H1 (cell line): ENCODE measurements at regions not wholly inside any gene's neighbourhood (a gene's known extent, or its start where the extent isn't known, plus 50 kb on each side); places are given as distances from the start of the nearest gene placed in this dataset.

ENCODE experiments used
- CTCF ChIA-PET: fragments of 300-600 bp; sonication (Branson Sonifier 250); formaldehyde crosslinking; loops from one replicate; lab custom pipeline; 2021; ENCODE audit not compliant: partially characterized antibody; lab: Charles Lee
- POLR2A ChIA-PET: fragments of 300-600 bp; sonication (Branson Sonifier 250); formaldehyde crosslinking; loops from one replicate; lab custom pipeline; 2021; ENCODE audit warnings: inconsistent platforms; ENCODE audit not compliant: partially characterized antibody; lab: Charles Lee
- DNase-seq, 2 experiments: peaks; one replicate each; pipeline versions ENCODE4 v3.0.0 to v3.0.0-alpha.2; 2010 to 2022; ENCODE audit warnings: low spot score in 2 of 2, low read depth in 1 of 2, mixed read lengths in 1 of 2
- FAIRE-seq: peaks from 2 replicates; lab custom pipeline; 2011; peaks lifted over from hg19 to GRCh38; lab: Jason Lieb, UNC
- H2AFZ ChIP-seq: 2 replicates; pipeline ENCODE4 v1.8.1; 2012; ENCODE audit warnings: low read length, inconsistent platforms
- H2AK5ac ChIP-seq: 2 replicates; pipeline ENCODE4 v1.6.1; 2013; ENCODE audit warnings: low read depth, low read length
- H2BK120ac ChIP-seq: replicated peaks from 2 replicates; pipeline ENCODE3; 2013; ENCODE audit warnings: low read depth, low read length, inconsistent platforms
- H2BK12ac ChIP-seq: 2 replicates; pipeline ENCODE4 v1.6.1; 2013; ENCODE audit warnings: low read depth, low read length
- H2BK15ac ChIP-seq: 2 replicates; pipeline ENCODE4 v1.6.1; 2013; ENCODE audit warnings: low read length
- H2BK20ac ChIP-seq: 2 replicates; pipeline ENCODE4 v1.6.1; 2013; ENCODE audit warnings: low read length
- H2BK5ac ChIP-seq: 2 replicates; pipeline ENCODE4 v1.6.1; 2013; ENCODE audit warnings: low read depth, low read length
- H3K14ac ChIP-seq: 2 replicates; pipeline ENCODE4 v1.6.1; 2013; ENCODE audit warnings: inconsistent platforms; ENCODE audit not compliant: insufficient read length
- H3K18ac ChIP-seq: 2 replicates; pipeline ENCODE4 v1.6.1; 2013; ENCODE audit warnings: low read length; ENCODE audit errors: extremely low read depth
- H3K23ac ChIP-seq: 2 replicates; pipeline ENCODE4 v1.6.1; 2013; ENCODE audit warnings: inconsistent platforms; ENCODE audit not compliant: insufficient read length
- H3K23me2 ChIP-seq: 2 replicates; pipeline ENCODE4 v1.6.1; 2013; ENCODE audit warnings: low read depth, low read length
- H3K27ac ChIP-seq: 2 replicates; pipeline ENCODE4 v1.6.1; 2011; ENCODE audit warnings: low read depth, low read length, inconsistent platforms
- H3K27me3 ChIP-seq, 4 experiments: replicated peaks in 1 of 4; 1 replicate in 1 of 4; 2 replicates in 3 of 4; pipeline versions ENCODE4 v1.6.1 to v1.8.1; 2011 to 2013; ENCODE audit warnings: low read length in 3 of 4, mild to moderate bottlenecking in 3 of 4, inconsistent platforms in 2 of 4, mixed read lengths in 2 of 4, moderate library complexity in 1 of 4; ENCODE audit not compliant: control insufficient read depth in 3 of 4, insufficient read depth in 3 of 4; ENCODE audit errors: extremely low read depth in 1 of 4
- H3K36me3 ChIP-seq, 4 experiments: 2 replicates each; pipeline versions ENCODE4 v1.6.1 to v1.8.1; 2011 to 2013; ENCODE audit warnings: mild to moderate bottlenecking in 4 of 4, low read length in 3 of 4, moderate library complexity in 2 of 4, control low read depth in 1 of 4, inconsistent platforms in 1 of 4; ENCODE audit not compliant: insufficient read depth in 4 of 4, control insufficient read depth in 2 of 4
- H3K4ac ChIP-seq: replicated peaks from 2 replicates; pipeline ENCODE3; 2013; ENCODE audit warnings: low read length, low read depth, mixed read lengths, inconsistent platforms; ENCODE audit not compliant: insufficient read length
- H3K4me1 ChIP-seq, 4 experiments: replicated peaks in 1 of 4; 1 replicate in 1 of 4; 2 replicates in 3 of 4; pipeline versions ENCODE4 v1.6.1 to v1.8.1; 2011 to 2013; ENCODE audit warnings: low read length in 3 of 4, inconsistent platforms in 2 of 4, mixed read lengths in 1 of 4; ENCODE audit not compliant: insufficient read depth in 4 of 4, control insufficient read depth in 3 of 4
- H3K4me2 ChIP-seq, 2 experiments: 2 replicates each; pipeline versions ENCODE4 v1.6.1 to v1.8.1; 2011 to 2013; ENCODE audit warnings: low read depth in 2 of 2, low read length in 2 of 2, control low read depth in 1 of 2, inconsistent platforms in 1 of 2, mild to moderate bottlenecking in 1 of 2; ENCODE audit not compliant: insufficient read depth in 1 of 2
- H3K4me3 ChIP-seq, 4 experiments: fragments of 200-600, 300-600 bp in 1 of 4; sonication (generic), shearing (Covaris generic), sonication (Bioruptor Twin) in 1 of 4; 2 replicates each; pipeline versions ENCODE4 v1.5.1 to v1.8.1; 2011 to 2016; ENCODE audit warnings: low read length in 4 of 4, low read depth in 3 of 4, control low read depth in 2 of 4, inconsistent platforms in 2 of 4, mild to moderate bottlenecking in 2 of 4, mixed read lengths in 1 of 4, moderate library complexity in 1 of 4; ENCODE audit not compliant: insufficient read depth in 2 of 4; ENCODE audit errors: extremely low read depth in 1 of 4
- H3K56ac ChIP-seq: replicated peaks from 2 replicates; pipeline ENCODE3; 2013; ENCODE audit warnings: low read depth, mild to moderate bottlenecking, mixed read lengths, low read length, inconsistent platforms; ENCODE audit not compliant: insufficient read length
- H3K79me1 ChIP-seq: 2 replicates; pipeline ENCODE4 v1.6.1; 2013; ENCODE audit warnings: low read depth, low read length, control low read depth
- H3K79me2 ChIP-seq, 2 experiments: 2 replicates each; pipeline versions ENCODE4 v1.6.1 to v1.8.1; 2012 to 2013; ENCODE audit warnings: low read length in 2 of 2, mild to moderate bottlenecking in 2 of 2, inconsistent platforms in 1 of 2; ENCODE audit not compliant: insufficient read depth in 2 of 2, control insufficient read depth in 1 of 2
- H3K9ac ChIP-seq, 4 experiments: replicated peaks in 1 of 4; 1 replicate in 1 of 4; 2 replicates in 3 of 4; pipeline versions ENCODE4 v1.6.1 to v1.8.1; 2011 to 2013; ENCODE audit warnings: low read depth in 3 of 4, low read length in 3 of 4, control low read depth in 2 of 4, mild to moderate bottlenecking in 2 of 4, moderate library complexity in 2 of 4, inconsistent platforms in 1 of 4; ENCODE audit errors: extremely low read depth in 1 of 4
- H3K9me3 ChIP-seq, 2 experiments: 2 replicates each; pipeline versions ENCODE4 v1.6.1 to v1.8.1; 2012 to 2013; ENCODE audit warnings: mild to moderate bottlenecking in 2 of 2, moderate library complexity in 2 of 2, control low read depth in 1 of 2, inconsistent platforms in 1 of 2, low read depth in 1 of 2, low read length in 1 of 2, mixed read lengths in 1 of 2; ENCODE audit not compliant: insufficient read depth in 2 of 2
- H4K20me1 ChIP-seq, 2 experiments: replicated peaks in 1 of 2; 2 replicates each; pipeline versions ENCODE3 to v1.8.1; 2011 to 2013; ENCODE audit warnings: inconsistent platforms in 2 of 2, low read length in 2 of 2, mild to moderate bottlenecking in 1 of 2; ENCODE audit not compliant: insufficient read depth in 2 of 2, control insufficient read depth in 1 of 2
- H4K5ac ChIP-seq: 2 replicates; pipeline ENCODE4 v1.6.1; 2013; ENCODE audit warnings: low read length, low read depth, mixed read lengths, inconsistent platforms; ENCODE audit not compliant: insufficient read length
- H4K8ac ChIP-seq: 2 replicates; pipeline ENCODE4 v1.8.0; 2013; ENCODE audit warnings: mild to moderate bottlenecking, moderate library complexity, low read length, inconsistent platforms; ENCODE audit not compliant: insufficient read depth; ENCODE audit errors: extremely low read depth
- H4K91ac ChIP-seq: replicated peaks from 2 replicates; pipeline ENCODE3; 2013; ENCODE audit warnings: low read length, mixed read lengths, inconsistent platforms; ENCODE audit not compliant: insufficient read length
- BRCA1 ChIP-seq: IDR thresholded peaks from 2 replicates; pipeline ENCODE4 v1.6.1; 2012; ENCODE audit warnings: low read depth, low read length, improper control_type of control experiment
- CTCF ChIP-seq, 3 experiments: IDR thresholded peaks; 1 replicate in 2 of 3; 2 replicates in 1 of 3; pipeline versions ENCODE4 v1.5.1 to v1.6.1; 2011; ENCODE audit warnings: low read length in 3 of 3, mild to moderate bottlenecking in 3 of 3, inconsistent platforms in 2 of 3, low read depth in 1 of 3, moderate library complexity in 1 of 3; ENCODE audit not compliant: insufficient read depth in 1 of 3; ENCODE audit errors: control extremely low read depth in 1 of 3
- HDAC6 ChIP-seq: IDR thresholded peaks from one replicate; pipeline ENCODE4 v1.7.1; 2012; ENCODE audit warnings: low read depth, mild to moderate bottlenecking, inconsistent platforms, low read length, moderate library complexity
- KDM5A ChIP-seq: fragments of 200-600 bp; IDR thresholded peaks from 2 replicates; pipeline ENCODE4 v1.7.1; 2012; ENCODE audit warnings: mild to moderate bottlenecking, low read length, inconsistent platforms, mixed read lengths
- NRF1 ChIP-seq: IDR thresholded peaks from 2 replicates; pipeline ENCODE4 v1.6.1; 2011; ENCODE audit warnings: mild to moderate bottlenecking, low read depth, low read length, improper control_type of control experiment
- RFX5 ChIP-seq: IDR thresholded peaks from 2 replicates; pipeline ENCODE4 v1.6.1; 2011; ENCODE audit warnings: low read depth, low read length, improper control_type of control experiment, borderline replicate concordance
- SAP30 ChIP-seq: fragments of 300-600 bp; sonication (generic); IDR thresholded peaks from 2 replicates; pipeline ENCODE4 v1.7.1; 2012; ENCODE audit warnings: low read length, moderate library complexity, mild to moderate bottlenecking, inconsistent platforms; ENCODE audit not compliant: insufficient read depth, insufficient replicate concordance
- SIN3A ChIP-seq, 2 experiments: IDR thresholded peaks in 1 of 2; conservative IDR thresholded peaks in 1 of 2; 2 replicates each; pipeline ENCODE4 v1.6.1; 2011 to 2012; ENCODE audit warnings: low read length in 2 of 2, improper control_type of control experiment in 1 of 2, low read depth in 1 of 2, mild to moderate bottlenecking in 1 of 2
- SRF ChIP-seq: IDR thresholded peaks from 2 replicates; pipeline ENCODE4 v1.6.1; 2011; ENCODE audit warnings: mild to moderate bottlenecking, low read depth, low read length, moderate library complexity
- WGBS, 2 experiments: shearing (Covaris generic) in 1 of 2; methylation state at CpG; one replicate each; pipeline versions ENCODE4 v1.1.6 to v1.1.7; 2013 to 2015; ENCODE audit warnings: low lambda C conversion rate in 2 of 2, mixed read lengths in 2 of 2, inconsistent platforms in 1 of 2, low coverage in 1 of 2, missing lambda C conversion rate in 1 of 2; ENCODE audit not compliant: insufficient replicate concordance in 2 of 2, insufficient coverage in 1 of 2, insufficient read length in 1 of 2; ENCODE audit errors: extremely low coverage in 1 of 2, missing lambda C conversion rate in 1 of 2; 5-methylcytosine and 5-hydroxymethylcytosine counted together

GRCh38 chr6:112663698-112664097 lies 316.6 kb downstream of the RFPL4B start:
- Histone ChIP-seq H3K4me2 (no peak overlapping the region), H4K8ac (no peak overlapping the region), H3K56ac (no peak overlapping the region), H3K4me1 (no peaks in the 10 kb centered on the region), H2AK5ac (no peak overlapping the region), H2BK15ac (no peak overlapping the region), H2BK120ac (no peak overlapping the region), H3K9ac (no peak overlapping the region), H2BK12ac (no peak overlapping the region), H3K27ac (no peak overlapping the region), H4K20me1 (no peaks in the 10 kb centered on the region), H3K23me2 (no peaks in the 10 kb centered on the region), H4K5ac (no peak overlapping the region), H3K79me1 (no peaks in the 10 kb centered on the region), H3K9me3 (no peaks in the 10 kb centered on the region), H2BK20ac (no peak overlapping the region), H2BK5ac (no peak overlapping the region), H4K91ac (no peak overlapping the region), H2AFZ (no peak overlapping the region), H3K18ac (no peak overlapping the region), H3K23ac (no peak overlapping the region), H3K27me3 (no peaks in the 10 kb centered on the region), H3K79me2 (no peaks in the 10 kb centered on the region), H3K4ac (no peak overlapping the region), H3K14ac (no peak overlapping the region), H3K36me3 (no peaks in the 10 kb centered on the region)
- ChIA-PET POLR2A (no interaction called here), CTCF (interaction anchor here (1.1 kb wide), 1 partner anchor 30 kb away, joined by 3 read pairs; no protein-coding TSS in a partner anchor)
- DNase-seq = no peak
- FAIRE-seq = no peak
- 95% methylated on average over 4 of the region's 4 CpGs; no CpG with 5 or more reads in 1 of the 2 experiments for WGBS, 2 experiments
- TF ChIP-seq RFX5 (no peak), SRF (no peak), SAP30 (no peak), KDM5A (no peak), CTCF (IDR thresholded peaks at IDR 0.05; ENCODE audit: control extremely low read depth in 1 of 3, insufficient read depth in 1 of 3, low read depth in 1 of 3, low read length in 3 of 3) (no peak), SIN3A (conservative IDR thresholded peaks at IDR 0.05 in 1 of 2, IDR thresholded peaks at IDR 0.05 in 1 of 2; ENCODE audit: low read depth in 1 of 2, low read length in 2 of 2) (no peak), NRF1 (no peak), HDAC6 (no peak), BRCA1 (no peak)
- TF ChIP-seq, all 59 proteins: peak for 0
- H3K4me3 ChIP-seq = no peak overlapping the region
